HG02870 (cell line): ENCODE measurements at regions not wholly inside any gene's neighbourhood (a gene's known extent, or its start where the extent isn't known, plus 50 kb on each side); places are given as distances from the start of the nearest gene placed in this dataset.

Experiments
- ATAC-seq: cut with Tn5 transposase; IDR thresholded peaks from one replicate; pipeline ENCODE4 v1.9.1; 2021; ENCODE audit warnings: mild to moderate bottlenecking, moderate library complexity; ENCODE audit not compliant: unreplicated experiment

DNA sequence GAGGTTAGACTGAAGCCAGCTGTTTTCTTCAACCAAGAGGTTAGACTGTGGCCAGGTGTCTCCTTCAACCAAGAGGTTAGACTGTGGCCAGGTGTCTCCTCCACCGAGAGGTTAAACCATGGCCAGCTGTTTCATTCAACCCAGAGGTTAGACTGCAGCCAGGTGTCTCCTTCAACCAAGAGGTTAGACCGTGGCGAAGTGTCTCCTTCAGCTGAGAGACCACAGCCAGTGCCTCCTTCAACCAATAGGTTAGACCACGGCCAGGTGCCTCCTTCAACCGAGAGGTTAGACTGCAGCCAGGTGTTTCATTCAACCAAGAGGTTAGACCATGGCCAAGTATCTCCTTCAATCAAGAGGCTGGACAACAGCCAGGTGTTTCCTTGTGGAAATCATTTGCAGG is 498.1 kb downstream of the TBC1D22A start:
- ATAC-seq, result no peak

DNA sequence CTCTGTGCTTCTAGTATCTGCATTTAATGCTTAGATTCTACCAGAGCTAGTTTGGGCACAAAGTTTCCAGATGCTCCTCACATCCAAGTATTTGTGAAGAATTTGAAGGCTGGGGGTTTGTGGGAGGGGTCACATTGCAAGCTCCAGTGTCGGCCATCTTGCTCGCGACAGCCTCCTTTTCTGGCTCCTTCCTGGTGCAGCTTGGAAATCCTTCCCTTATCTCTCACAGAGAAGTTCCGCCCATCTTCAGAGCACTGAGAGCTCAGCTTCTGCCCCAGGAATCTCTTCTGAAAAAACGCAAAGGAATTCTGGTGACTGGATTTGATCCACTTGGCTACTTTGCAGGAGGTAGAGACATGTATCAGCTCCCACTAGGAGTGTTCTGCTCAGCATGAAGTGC is 497.5 kb downstream of the TBC1D22A start:
- no peak for ATAC-seq

DNA sequence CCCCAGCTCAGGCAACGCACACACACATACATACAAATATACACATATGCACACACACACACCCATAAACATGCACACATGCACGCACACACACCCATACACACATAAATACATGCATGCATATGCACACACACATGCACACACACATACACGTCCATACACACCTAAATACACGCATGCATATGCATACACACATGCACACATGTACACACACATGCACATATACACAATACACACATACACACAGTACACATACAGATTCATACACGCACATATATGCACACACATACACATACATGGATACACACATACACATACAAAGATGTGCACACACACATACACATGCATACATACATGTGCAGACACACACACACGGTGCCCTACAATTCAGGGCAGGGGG is 496.6 kb downstream of the TBC1D22A start:
- no peak for ATAC-seq

DNA sequence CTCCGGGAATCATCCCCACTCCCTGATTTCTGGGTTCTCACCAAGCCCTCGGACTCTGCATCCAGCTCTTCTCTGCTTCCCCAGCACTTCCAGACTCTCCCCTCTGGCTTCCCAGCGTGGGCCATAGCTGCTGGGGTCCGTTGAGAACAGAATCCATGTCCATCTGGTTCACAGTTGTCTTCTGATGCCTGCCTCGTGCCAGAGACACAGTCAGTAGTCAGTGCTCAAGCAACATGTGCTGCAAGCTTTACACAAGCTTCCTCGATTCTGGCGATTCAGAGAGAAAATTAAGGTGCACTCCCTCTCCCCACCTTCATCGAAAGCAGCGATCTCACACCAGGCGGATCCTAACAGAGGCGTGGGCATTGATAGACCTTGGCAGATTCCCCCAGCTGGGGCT is 495.5 kb downstream of the TBC1D22A start:
- ATAC-seq, result no peak

DNA sequence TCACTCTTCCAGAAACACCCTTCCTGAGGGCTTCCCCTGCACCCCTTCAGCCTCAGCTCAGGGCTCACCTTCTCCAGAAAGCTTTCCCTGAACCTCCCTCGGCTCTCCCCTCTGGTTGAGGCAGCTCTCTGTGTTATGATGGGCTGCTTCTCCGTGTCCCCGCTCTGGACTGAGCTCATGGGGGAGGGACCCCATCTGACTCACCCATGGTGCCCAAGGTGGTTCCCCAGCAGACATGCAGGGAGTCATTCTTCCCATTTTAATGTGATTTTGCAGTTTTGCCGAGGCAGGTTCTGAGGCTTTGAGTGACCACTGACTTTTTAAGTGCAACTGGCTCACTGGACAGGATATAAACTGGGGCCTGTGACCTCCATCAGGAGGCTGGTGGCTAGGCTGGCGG is 495.1 kb downstream of the TBC1D22A start:
- no peak for ATAC-seq

DNA sequence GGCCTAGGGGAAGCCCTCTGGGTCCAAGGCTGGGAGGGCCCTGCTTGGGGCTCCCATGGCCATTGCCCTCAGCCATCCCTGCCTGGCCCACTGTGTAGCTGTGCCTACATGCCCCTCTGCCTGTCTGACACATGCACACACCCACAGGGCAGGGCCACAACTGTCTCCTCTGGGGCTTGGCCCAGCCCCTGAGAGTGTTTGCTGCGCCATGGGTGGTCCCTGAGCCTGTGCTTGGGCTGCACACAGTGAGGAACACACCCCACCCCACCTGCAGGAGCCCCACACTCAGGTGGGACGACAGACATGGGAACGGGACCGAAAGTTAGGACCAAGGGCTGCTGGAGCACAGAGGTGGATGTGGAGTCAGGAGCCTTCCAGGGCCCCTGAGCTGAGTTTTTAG is 489.5 kb downstream of the TBC1D22A start:
- no peak for ATAC-seq

DNA sequence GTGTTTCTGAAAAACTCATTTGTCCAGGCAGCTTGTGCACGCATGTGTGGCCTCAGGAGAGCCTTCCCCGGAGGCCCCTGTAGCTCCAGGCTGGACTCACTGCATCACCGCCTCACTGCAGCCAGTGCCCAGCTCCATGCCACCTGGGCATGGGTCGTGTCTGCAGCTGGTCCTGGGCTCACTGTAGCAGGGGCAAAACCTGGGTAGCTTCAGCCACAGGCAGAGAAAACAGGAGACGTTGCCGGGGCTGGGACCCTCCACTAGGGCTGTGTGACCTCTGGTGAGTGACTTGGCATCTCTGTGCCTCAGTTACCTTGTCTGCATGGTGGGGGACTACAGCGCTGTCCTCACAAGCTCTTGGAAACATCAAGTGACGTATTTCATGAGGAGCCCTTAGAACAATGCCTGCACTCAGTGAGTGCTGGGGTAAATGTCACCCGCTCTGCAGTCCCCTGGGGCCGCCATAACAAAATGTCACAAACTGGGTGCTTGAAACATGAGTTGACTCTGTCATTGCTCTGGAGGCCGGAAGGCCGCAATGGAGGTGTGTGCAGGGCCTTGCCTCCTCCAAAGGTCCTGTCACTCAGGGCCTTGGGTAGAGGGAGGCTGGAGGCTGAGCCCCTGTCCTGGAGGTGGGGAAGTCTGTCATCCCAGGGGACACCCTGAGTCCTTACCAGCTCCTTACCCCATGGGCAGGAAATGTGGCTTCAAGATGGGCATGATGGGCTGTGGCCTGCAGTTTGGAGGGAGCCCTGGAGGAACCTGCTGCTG is 488.7 kb downstream of the TBC1D22A start:
- ATAC-seq, result no peak

DNA sequence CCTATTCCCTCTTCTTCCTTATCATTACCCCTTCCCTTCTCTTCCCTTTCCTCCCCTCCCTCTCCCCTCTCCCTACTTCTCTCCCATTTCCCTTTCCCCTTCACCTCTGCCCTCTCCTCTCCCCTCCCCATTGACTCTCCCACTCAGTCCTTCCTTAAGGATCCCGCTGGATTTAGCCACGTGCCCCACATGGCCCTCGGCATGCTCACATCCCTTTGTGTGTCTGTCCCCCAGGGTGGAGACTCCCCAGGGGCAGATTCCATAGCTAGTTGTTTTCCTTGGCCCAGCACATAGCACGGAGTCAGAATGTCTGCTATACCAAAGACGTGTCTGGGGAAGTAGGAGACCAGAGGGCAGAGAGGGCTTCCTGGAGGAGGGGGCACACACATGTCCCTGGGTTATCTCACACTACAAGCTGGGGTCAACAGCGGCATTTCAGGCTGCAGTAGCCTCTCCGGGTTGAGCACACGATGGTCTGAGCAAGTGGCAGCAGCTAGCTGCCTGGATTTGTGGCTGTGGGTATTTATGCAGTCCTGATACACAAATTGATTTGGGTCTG is 487.0 kb downstream of the TBC1D22A start:
- ATAC-seq, result no peak

DNA sequence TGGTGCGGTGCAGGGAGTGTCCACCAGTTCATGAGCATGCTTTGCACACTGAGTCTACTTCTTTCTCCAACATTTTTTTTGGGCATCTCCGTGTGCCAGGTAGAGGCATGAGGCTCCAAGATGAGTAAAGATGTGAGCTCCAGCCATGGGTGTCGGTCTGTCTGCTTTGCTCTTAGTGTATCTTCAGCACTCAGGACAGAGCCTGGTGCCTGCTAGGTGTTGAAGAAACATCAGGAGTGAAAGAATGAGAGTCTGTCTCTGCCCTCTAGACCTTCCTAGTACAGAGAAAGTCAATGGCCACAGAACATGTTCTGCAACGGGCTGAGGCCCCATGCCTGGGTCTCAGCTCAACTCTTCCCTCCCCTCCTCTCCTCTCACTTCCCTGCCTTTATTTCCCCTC is 486.5 kb downstream of the TBC1D22A start:
- ATAC-seq, result no peak

DNA sequence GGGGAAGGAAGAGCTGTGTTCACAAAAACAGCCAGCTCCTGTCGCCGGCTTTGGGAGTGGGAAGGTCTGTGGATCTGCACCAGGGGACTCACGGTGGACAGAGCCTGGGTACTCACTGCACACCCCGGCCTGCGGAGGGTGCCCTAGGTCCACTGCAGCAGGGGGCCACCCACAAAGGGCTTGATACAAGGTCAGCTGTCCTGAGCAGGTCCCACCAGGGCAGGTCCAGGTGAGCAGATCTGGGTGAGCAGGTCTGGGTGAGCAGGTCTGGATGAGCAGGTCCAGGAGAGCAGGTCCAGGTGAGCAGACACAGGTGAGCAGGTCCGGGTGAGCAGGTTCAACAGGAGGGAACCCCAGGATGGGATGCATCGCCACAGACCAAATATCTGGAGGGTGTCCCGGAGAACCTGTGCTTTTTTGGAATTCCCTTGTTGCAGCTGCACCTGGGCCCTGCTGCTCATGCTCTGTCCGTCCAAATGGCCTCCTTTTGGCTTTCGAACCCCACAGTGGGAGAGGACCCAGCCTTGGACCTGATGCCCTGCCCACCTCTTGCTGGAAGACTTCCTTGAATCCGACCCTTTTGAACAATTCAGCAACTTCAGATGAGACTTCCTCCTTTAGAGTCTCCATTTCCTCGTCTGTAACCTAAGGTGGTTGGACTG is 485.3 kb downstream of the TBC1D22A start:
- no peak for ATAC-seq

DNA sequence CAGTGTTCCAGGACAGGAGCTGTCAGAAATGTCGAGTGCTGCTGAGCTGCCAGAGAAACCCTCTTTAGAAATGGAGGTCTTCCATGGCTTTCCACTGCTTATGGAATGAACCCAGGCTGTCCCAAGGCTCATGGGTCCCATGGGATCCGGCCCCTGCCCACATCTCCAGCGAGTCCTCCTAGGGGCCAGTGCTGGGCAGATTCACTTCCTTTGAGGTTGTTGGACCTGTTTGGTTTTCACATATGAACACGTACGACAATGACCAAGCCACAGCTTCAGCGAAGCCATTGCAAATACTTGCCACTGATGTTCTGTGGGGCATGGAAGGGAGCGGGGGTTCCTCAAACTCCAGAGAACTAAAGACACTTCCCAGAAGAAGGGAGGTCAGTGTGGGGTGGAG is 483.3 kb downstream of the TBC1D22A start:
- no peak for ATAC-seq

DNA sequence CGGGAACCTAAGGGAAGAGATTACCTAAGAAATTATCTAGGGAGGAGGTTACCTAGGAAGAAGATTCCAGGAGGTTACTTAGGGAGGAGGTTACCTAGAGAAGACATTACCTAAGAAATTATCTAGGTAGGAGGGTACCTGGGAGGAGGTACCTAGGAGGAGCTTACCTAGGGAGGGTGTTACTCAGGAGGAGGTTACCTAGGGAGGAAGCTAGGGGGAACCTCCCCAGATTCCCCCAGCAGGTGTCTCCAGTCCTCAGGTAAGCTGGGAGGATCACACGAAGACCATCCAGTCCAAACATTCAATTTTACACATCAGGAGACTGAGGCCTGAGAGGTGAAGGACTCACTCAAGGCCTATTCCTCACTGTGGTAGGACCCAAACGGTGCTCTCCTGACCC is 482.8 kb downstream of the TBC1D22A start:
- no peak for ATAC-seq

DNA sequence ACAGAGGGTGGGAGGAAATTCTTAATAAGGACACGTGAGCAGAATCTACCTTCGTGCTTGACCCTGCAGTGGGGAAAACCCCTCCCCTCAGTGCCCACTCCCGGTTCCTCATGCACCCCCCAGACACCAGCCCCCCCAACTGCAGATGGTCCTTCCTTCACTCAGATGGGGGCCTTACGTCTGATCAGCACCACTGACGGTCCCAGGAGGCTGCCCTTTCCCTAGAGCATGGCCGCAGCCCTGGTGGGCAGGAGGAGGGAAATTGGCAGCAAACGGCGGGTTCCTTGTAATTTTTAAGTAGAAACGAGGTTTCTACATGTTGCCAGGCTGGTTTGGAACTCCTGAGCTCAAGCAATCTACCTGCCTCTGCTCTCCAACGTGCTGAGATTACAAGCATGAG is 477.7 kb downstream of the TBC1D22A start:
- ATAC-seq, result no peak

DNA sequence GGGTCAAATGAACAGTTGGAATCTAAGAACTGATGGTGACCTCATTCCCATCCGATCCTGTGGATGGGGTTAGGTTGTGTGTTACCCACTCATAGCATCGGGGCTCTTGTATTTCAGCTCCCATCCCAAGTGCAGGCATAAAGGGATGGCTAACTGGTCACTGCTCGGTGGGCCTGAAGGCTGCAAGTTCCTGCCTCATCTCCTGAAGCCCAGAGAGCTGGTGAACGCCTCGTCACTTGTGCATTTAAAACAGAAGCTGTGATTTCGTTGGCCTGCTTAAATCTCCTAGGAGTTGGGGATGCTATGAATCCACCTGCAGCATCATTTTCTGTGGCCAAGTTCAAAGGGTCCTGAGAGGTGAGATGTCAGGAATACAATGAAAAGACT is 477.0 kb downstream of the TBC1D22A start:
- no peak for ATAC-seq

DNA sequence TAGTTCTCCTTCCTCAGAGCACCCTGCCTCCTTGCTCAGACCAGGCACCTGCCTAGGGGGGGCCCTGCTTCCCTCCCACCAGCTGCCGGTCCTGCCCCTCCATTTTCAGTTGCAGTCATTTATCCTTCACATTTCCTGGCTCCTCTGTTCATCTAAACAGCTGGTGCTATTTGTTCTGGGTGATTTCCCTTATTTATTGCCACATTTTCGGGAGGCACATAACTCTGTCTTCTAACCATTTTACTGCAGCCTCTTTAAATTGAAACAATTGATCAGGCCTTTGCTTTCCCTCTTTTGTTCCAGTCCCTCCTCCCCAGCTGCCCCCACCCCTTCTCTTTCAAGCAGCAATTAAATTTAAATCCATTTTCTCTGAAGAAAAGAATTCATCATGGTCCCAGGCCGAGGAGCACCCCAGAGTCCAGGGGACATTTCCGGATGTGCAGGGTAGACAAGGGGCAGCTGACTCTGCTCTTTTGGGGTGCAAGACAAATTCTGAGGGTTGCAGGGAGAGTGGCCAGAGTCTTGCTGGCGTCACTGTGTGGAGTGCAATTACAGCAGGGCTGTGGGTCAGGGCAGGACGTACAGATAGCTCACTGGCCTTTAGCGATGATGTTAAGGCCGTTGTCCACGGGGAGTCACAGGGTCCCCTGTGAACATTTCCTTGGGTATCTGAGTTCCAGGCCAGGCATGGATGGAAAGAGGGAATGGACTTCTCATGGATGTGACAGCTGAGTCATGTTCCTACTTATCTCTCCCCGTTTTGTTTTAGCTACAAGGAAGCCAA is 476.4 kb downstream of the TBC1D22A start:
- no peak for ATAC-seq

DNA sequence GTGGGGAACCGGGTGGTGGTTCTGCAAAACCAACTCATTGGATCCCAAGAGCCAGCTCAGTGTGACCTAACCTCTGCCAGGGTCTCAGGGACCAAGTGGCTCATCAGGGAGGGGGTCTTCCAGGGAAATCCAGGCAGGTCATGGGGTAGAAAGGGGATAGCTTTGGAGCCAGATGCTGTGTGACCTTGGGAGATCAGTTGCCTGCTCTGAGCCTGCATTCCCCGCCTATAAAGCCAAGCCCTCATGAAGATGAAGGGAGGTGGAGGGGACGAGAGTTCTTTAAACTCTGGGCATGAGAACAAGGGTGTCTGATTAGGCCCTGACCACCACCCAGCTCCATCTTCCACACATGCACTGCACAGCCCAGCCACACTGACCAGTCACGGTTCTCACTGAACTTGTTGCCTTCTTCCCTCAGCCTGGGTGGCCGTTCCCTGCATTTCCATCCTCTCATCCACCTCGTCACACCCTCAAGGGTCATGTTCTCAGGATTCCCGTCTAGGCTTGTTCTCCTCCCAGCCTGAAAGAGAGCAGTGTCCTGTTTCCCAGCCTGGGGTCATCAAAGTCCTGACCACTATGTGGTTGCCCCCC is 475.5 kb downstream of the TBC1D22A start:
- no peak for ATAC-seq

DNA sequence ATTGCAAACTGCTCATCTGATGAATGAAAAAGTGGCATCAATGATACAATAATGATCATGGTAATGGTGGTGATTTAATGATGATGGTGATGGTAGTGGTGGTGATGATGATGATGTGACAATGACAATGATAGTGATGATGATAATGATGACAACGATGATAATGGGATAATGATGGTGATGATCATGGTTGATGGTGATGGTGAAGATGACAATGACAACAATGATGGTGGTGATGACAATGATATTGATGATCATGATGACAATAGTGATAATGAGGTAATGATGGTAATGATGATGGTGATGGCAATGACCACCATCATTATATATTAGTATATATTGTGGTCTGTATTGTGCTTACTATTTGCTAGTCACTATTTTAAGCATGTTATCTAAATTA is 474.3 kb downstream of the TBC1D22A start:
- ATAC-seq, result no peak

DNA sequence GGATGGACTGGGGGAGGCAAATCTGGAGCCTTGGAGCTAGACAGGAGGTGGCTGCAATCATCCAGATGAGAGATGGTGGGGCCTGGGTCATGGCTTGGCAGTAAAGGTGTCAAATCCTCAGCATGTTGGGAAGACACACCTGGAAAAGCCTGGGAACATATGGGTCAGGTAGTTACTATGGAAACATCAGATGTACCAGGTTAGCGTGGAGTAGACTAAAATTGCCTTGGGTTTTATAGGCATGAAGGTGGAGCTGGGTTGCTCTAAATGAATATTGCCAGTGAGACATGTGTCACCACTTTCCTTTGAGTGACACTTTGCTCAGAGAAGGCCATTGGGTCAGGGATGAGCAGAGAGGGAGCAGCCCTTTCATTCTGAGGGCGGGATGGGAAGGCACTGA is 473.7 kb downstream of the TBC1D22A start:
- ATAC-seq, result no peak

DNA sequence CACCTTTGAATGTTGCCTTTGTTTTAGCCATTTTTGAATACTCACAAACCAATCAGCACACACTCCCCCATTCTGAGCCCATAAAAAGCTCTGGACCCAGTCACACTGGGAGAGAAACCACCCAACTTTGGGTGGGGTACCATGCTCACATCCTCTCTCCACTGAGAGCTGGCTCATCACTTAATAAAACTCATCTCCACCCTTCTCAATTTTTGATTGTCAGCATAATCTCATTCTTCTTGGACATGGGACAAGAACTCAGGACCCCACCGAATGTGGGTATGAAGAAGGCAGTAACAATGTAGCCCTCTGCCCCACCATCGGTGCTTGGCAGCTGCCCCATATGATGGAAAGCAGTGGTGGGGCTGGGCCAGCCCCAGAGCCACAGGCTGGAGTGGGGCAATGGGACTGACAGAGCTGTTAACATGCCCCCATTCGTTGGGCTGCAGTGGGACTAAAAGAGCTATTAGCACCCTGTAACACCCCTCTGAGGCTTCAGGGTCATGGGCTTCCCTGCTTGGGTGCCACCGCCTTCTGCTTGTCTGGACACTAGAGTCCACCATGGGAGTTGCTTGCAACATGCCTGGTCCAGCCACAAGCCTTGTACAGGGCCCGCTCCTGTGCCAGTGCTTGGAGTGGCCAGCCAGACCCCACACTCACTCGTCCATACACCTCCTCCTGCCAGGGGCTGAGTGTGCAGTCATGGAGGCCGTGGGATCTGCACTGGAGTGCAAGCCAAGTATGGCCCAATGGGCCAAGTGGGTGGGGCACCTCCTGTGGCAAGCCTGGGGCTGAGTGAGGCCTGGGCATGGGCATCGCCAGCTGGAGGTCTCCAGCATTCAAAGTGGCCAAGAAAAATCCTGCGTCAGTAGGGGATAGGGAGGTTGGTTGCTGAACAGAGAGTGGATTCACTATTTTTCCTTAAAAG is 471.1 kb downstream of the TBC1D22A start:
- ATAC-seq, result no peak

DNA sequence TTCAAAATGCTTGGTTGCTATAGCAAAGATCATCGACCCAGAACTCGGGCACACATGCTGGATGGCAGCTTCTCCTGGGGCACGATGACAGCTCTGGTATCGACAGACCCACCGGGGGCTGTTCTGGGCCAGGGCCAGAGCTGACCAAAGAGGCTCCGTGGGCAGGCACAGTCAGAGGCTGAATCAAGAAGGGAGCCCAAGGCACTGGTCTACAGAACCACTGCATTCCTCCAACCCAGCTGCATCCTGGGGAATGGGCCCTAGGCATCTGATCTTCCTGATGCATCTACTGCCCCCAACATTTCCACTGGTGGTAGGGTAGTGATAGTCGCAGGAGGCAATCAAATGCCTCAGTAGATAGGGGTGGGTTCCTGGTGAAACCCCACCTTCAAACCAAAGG is 470.3 kb downstream of the TBC1D22A start:
- no peak for ATAC-seq
